GM12878 (cell line): ENCODE measurements at regions not wholly inside any gene's neighbourhood (a gene's known extent, or its start where the extent isn't known, plus 50 kb on each side); places are given as distances from the start of the nearest gene placed in this dataset.
"Not testable (repeated sequence)": the region's sequence is repeated elsewhere in the genome, so short reads cannot be mapped to it uniquely, and the experiment has no call there.

Experiments used
- ATAC-seq: fragments of 200-7000 bp; cut with Tn5 transposase; 3 replicates; pipeline ENCODE4 v1.9.1; 2020; ENCODE audit warnings: mild to moderate bottlenecking, moderate library complexity
- BruUV-seq: library from RNA; stranded (reverse); fragments of 400-500 nt; replicated peaks from 2 replicates; lab custom pipeline; 2021; lab: Mats Ljungman, UMichigan
- CTCF ChIA-PET: fragments of 300-600 bp; sonication (Branson Sonifier 250); formaldehyde crosslinking; extraction: SDS; loops from one replicate; lab custom pipeline; 2021; ENCODE audit warnings: inconsistent platforms; lab: Yijun Ruan, JAX
- POLR2A ChIA-PET: fragments of 350-600 bp; formaldehyde crosslinking; extraction: SDS; loops from one replicate; lab custom pipeline; 2021; ENCODE audit warnings: inconsistent platforms; lab: Charles Lee
- RAD21 ChIA-PET: fragments of 300-600 bp; sonication (Branson Sonifier 250); formaldehyde crosslinking; loops from one replicate; lab custom pipeline; 2023; ENCODE audit warnings: antibody characterized with exemption; ENCODE audit not compliant: unreplicated experiment; lab: Charles Lee
- SMC1A ChIA-PET: fragments of 300-600 bp; sonication (Branson Sonifier 250); formaldehyde crosslinking; loops from one replicate; lab custom pipeline; 2023; ENCODE audit not compliant: unreplicated experiment, uncharacterized antibody; lab: Charles Lee
- DNase-seq: peaks from one replicate; pipeline ENCODE4 v3.0.0-alpha.2; 2011; ENCODE audit warnings: low read depth, low spot score
- FAIRE-seq: peaks from 3 replicates; lab custom pipeline; 2011; peaks lifted over from hg19 to GRCh38; lab: Jason Lieb, UNC
- H2AFZ ChIP-seq: 2 replicates; pipeline ENCODE4 v1.6.0; 2011; ENCODE audit warnings: low read depth, low read length, control low read depth; ENCODE audit not compliant: control insufficient read depth
- H3K27ac ChIP-seq: 2 replicates; pipeline ENCODE4 v1.5.1; 2011; ENCODE audit warnings: control low read depth; ENCODE audit not compliant: control insufficient read depth, insufficient read depth
- H3K27me3 ChIP-seq, 2 experiments: replicated peaks in 1 of 2; 2 replicates each; pipeline versions ENCODE4 v1.6.0 to v1.6.1; 2011; ENCODE audit warnings: low read length in 1 of 2; ENCODE audit not compliant: control insufficient read depth in 2 of 2, insufficient read depth in 2 of 2
- H3K36me3 ChIP-seq, 2 experiments: 2 replicates each; pipeline ENCODE4 v1.5.1; 2011; ENCODE audit warnings: low read length in 1 of 2; ENCODE audit not compliant: control insufficient read depth in 2 of 2, insufficient read depth in 2 of 2
- H3K4me1 ChIP-seq: 2 replicates; pipeline ENCODE4 v1.6.1; 2011; ENCODE audit warnings: mild to moderate bottlenecking, low read length, moderate library complexity, mixed read lengths; ENCODE audit not compliant: control insufficient read depth, insufficient read depth
- H3K4me2 ChIP-seq: 2 replicates; pipeline ENCODE4 v1.6.0; 2011; ENCODE audit warnings: control low read depth; ENCODE audit not compliant: control insufficient read depth, insufficient read depth
- H3K4me3 ChIP-seq: fragments of 200-600 bp; sonication (generic); 2 replicates; pipeline ENCODE4 v1.5.1; 2016
- H3K79me2 ChIP-seq: 2 replicates; pipeline ENCODE4 v1.6.0; 2011; ENCODE audit warnings: low read length; ENCODE audit not compliant: control insufficient read depth, insufficient read depth
- H3K9ac ChIP-seq: 2 replicates; pipeline ENCODE4 v1.8.0; 2011; ENCODE audit warnings: low read length, control low read depth, mixed read lengths; ENCODE audit not compliant: control insufficient read depth, insufficient read depth
- H3K9me3 ChIP-seq: replicated peaks from 3 replicates; pipeline ENCODE4 v1.5.1; 2011; ENCODE audit warnings: mild to moderate bottlenecking, low read length; ENCODE audit not compliant: control insufficient read depth, insufficient read depth
- H4K20me1 ChIP-seq: 2 replicates; pipeline ENCODE4 v1.6.0; 2011; ENCODE audit not compliant: control insufficient read depth, insufficient read depth
- ATF7 ChIP-seq: fragments of 450-650 bp; IDR thresholded peaks from 2 replicates; pipeline ENCODE4 v1.6.1; 2016; ENCODE audit warnings: low read depth, mild to moderate bottlenecking
- CBFB ChIP-seq: IDR thresholded peaks from 2 replicates; pipeline ENCODE4 v1.6.1; 2016; ENCODE audit warnings: antibody characterized with exemption, low read depth
- NRF1 ChIP-seq: conservative IDR thresholded peaks from 2 replicates; pipeline ENCODE4 v1.6.1; 2011; ENCODE audit warnings: mild to moderate bottlenecking, low read depth, low read length, improper control_type of control experiment
- WGBS: methylation state at CpG from one replicate; pipeline ENCODE4 v1.1.6; 2016; ENCODE audit warnings: low lambda C conversion rate; ENCODE audit not compliant: insufficient replicate concordance, insufficient coverage; ENCODE audit errors: missing lambda C conversion rate; 5-methylcytosine and 5-hydroxymethylcytosine counted together
- in situ Hi-C: fragments of 300-500 bp; cut with MboI; formaldehyde crosslinking; loops from 9 replicates; pipeline ENCODE4 v1.14.3; 2018; ENCODE audit warnings: mixed read lengths
- intact Hi-C: fragments of 100-400 bp; cut with micrococcal nuclease; formaldehyde crosslinking; loops from one replicate; pipeline ENCODE4 v1.14.2; 2022; ENCODE audit not compliant: unreplicated experiment

- H3K4me2 ChIP-seq, in situ Hi-C loops, H3K36me3 ChIP-seq, BruUV-seq, H3K9ac ChIP-seq, FAIRE-seq, H2AFZ ChIP-seq, H3K79me2 ChIP-seq, H3K4me1 ChIP-seq, H3K4me3 ChIP-seq, H3K27me3 ChIP-seq, H3K27ac ChIP-seq, CTCF ChIA-PET, H4K20me1 ChIP-seq, ATAC-seq, intact Hi-C loops, DNase-seq, POLR2A ChIA-PET, RAD21 ChIA-PET, H3K9me3 ChIP-seq, SMC1A ChIA-PET: not testable (repeated sequence)
- 54% methylated on average over 4 of the region's 4 CpGs for WGBS
Observed at GRCh38 chr1:232717911-232718310, 87.3 kb upstream of the MAP10 start.

- Histone ChIP-seq H3K36me3 (no peaks in the 10 kb centered on the region), H3K9ac (no peak overlapping the region), H3K4me2 (no peak overlapping the region), H3K79me2 (no peaks in the 10 kb centered on the region), H3K4me3 (no peak overlapping the region), H3K27ac (no peak overlapping the region), H3K4me1 (no peaks in the 10 kb centered on the region), H2AFZ (no peak overlapping the region), H4K20me1 (no peaks in the 10 kb centered on the region), H3K27me3 (no peaks in the 10 kb centered on the region; a peak in 1 of 4 replicates), H3K9me3 (no peaks in the 10 kb centered on the region)
- DNase-seq (no peak), ATAC-seq (no peak), FAIRE-seq (no peak)
- 36% methylated on average over 7 of the region's 7 CpGs for WGBS
- POLR2A ChIA-PET = no interaction called here
- intact Hi-C loops (no loop called here), in situ Hi-C loops (no loop called here)
- TF ChIP-seq NRF1 = no peak
- TF ChIP-seq CBFB = no peak
- no peak for TF ChIP-seq ATF7
- SMC1A ChIA-PET = no interaction called here
- CTCF ChIA-PET = no interaction called here
- RAD21 ChIA-PET = no interaction called here
- BruUV-seq = no TSS peak
Observed at GRCh38 chr1:232718928-232719927, 86.0 kb upstream of the MAP10 start.
